HCT116 (cell line): ENCODE measurements at regions not wholly inside any gene's neighbourhood (a gene's known extent, or its start where the extent isn't known, plus 50 kb on each side); places are given as distances from the start of the nearest gene placed in this dataset.

Experiments used
- ATAC-seq: fragments of 200-7000 bp; cut with Tn5 transposase; 2 replicates; pipeline ENCODE4 v1.9.1; 2020; ENCODE audit warnings: mild to moderate bottlenecking, moderate library complexity
- BruUV-seq: library from RNA; stranded (reverse); fragments of 400-500 nt; replicated peaks from 2 replicates; lab custom pipeline; 2021; lab: Mats Ljungman, UMichigan
- CTCF ChIA-PET: fragments of 300-600 bp; sonication (Branson Sonifier 250); formaldehyde crosslinking; loops from one replicate; lab custom pipeline; 2021; ENCODE audit warnings: antibody characterized with exemption; lab: Charles Lee
- POLR2A ChIA-PET: fragments of 300-600, 350-600 bp; sonication (Branson Sonifier 250); formaldehyde crosslinking; loops from one replicate; lab custom pipeline; 2021; ENCODE audit warnings: antibody characterized with exemption; lab: Charles Lee
- RAD21 ChIA-PET, 2 experiments: fragments of 300-600 bp; sonication (Branson Sonifier 250); formaldehyde crosslinking; loops; one replicate each; lab custom pipeline; 2023; ENCODE audit warnings: low total read pairs in 2 of 2; ENCODE audit not compliant: uncharacterized antibody in 2 of 2, unreplicated experiment in 2 of 2, low non-redundant PET in 1 of 2; lab: Charles Lee
- DNase-seq: peaks from one replicate; pipeline ENCODE4 v3.0.0-alpha.2; 2010; ENCODE audit warnings: low read depth, low spot score
- H2AFZ ChIP-seq: fragments of 200-600 bp; shearing (Covaris generic), sonication (generic); 2 replicates; pipeline ENCODE4 v1.6.1; 2017; ENCODE audit warnings: low read depth, mixed run types, mixed read lengths, antibody characterized with exemption, low read length; ENCODE audit not compliant: poor library complexity, severe bottlenecking
- H3K27ac ChIP-seq: 2 replicates; pipeline ENCODE4 v1.5.1; 2012; ENCODE audit warnings: low read depth, low read length
- H3K27me3 ChIP-seq: fragments of 200-600 bp; sonication (generic); 2 replicates; pipeline ENCODE4 v1.6.1; 2016; ENCODE audit warnings: mixed run types, low read length, mixed read lengths; ENCODE audit not compliant: insufficient read depth
- H3K36me3 ChIP-seq, 2 experiments: fragments of 200-500 bp in 1 of 2; fragments of 200-600 bp in 1 of 2; sonication (Bioruptor generic) in 1 of 2; sonication (generic) in 1 of 2; 2 replicates each; pipeline versions ENCODE4 v1.5.1 to v1.6.1; 2014 to 2016; ENCODE audit warnings: low read length in 2 of 2, inconsistent platforms in 1 of 2, mixed read lengths in 1 of 2, mixed run types in 1 of 2; ENCODE audit not compliant: insufficient read depth in 2 of 2, control insufficient read depth in 1 of 2
- H3K4me1 ChIP-seq, 2 experiments: fragments of 200-600 bp in 1 of 2; sonication (generic) in 1 of 2; 2 replicates each; pipeline versions ENCODE4 v1.5.1 to v1.6.1; 2012 to 2017; ENCODE audit warnings: low read length in 2 of 2, inconsistent platforms in 1 of 2, mild to moderate bottlenecking in 1 of 2, mixed read lengths in 1 of 2, mixed run types in 1 of 2, moderate library complexity in 1 of 2; ENCODE audit not compliant: insufficient read depth in 2 of 2, control insufficient read depth in 1 of 2
- H3K4me2 ChIP-seq: fragments of 200-600 bp; sonication (generic); 2 replicates; pipeline ENCODE4 v1.6.1; 2017; ENCODE audit warnings: mixed run types, low read length, mixed read lengths
- H3K4me3 ChIP-seq, 2 experiments: fragments of 200-600 bp in 1 of 2; sonication (generic) in 1 of 2; replicated peaks in 1 of 2; 2 replicates each; pipeline ENCODE4 v1.5.1; 2011 to 2016; ENCODE audit warnings: low read length in 2 of 2, control low read depth in 1 of 2, low read depth in 1 of 2, mild to moderate bottlenecking in 1 of 2, mixed read lengths in 1 of 2, mixed run types in 1 of 2
- H3K79me2 ChIP-seq: fragments of 200-600 bp; sonication (generic); 2 replicates; pipeline ENCODE4 v1.6.1; 2017; ENCODE audit warnings: mild to moderate bottlenecking, mixed run types, low read length, moderate library complexity, mixed read lengths; ENCODE audit not compliant: insufficient read depth
- H3K9ac ChIP-seq: fragments of 200-600 bp; sonication (generic); 2 replicates; pipeline ENCODE4 v1.6.1; 2016; ENCODE audit warnings: low read length, mixed read lengths
- H3K9me2 ChIP-seq: fragments of 200-600 bp; sonication (generic), shearing (Covaris generic); 2 replicates; pipeline ENCODE4 v1.6.1; 2017; ENCODE audit warnings: mixed run types, mild to moderate bottlenecking, moderate library complexity; ENCODE audit not compliant: insufficient read depth
- H3K9me3 ChIP-seq, 2 experiments: fragments of 200-500 bp in 1 of 2; fragments of 200-600 bp in 1 of 2; sonication (Bioruptor generic) in 1 of 2; sonication (generic) in 1 of 2; 2 replicates each; pipeline ENCODE4 v1.6.1; 2014 to 2017; ENCODE audit warnings: low read length in 2 of 2, mixed read lengths in 2 of 2, inconsistent platforms in 1 of 2, low read depth in 1 of 2, mild to moderate bottlenecking in 1 of 2, mixed run types in 1 of 2, moderate library complexity in 1 of 2; ENCODE audit not compliant: control insufficient read depth in 1 of 2, insufficient read depth in 1 of 2
- H4K20me1 ChIP-seq: fragments of 200-600 bp; sonication (generic), shearing (Covaris generic); 2 replicates; pipeline ENCODE4 v1.6.1; 2017; ENCODE audit warnings: mixed run types, mild to moderate bottlenecking, moderate library complexity; ENCODE audit not compliant: insufficient read depth
- ATF3 ChIP-seq: IDR thresholded peaks from 2 replicates; pipeline ENCODE4 v1.6.1; 2012
- CBX3 ChIP-seq: IDR thresholded peaks from 2 replicates; pipeline ENCODE4 v1.6.1; 2012; ENCODE audit warnings: low read depth
- EZH2 ChIP-seq: fragments of 200-600 bp; sonication (generic); IDR thresholded peaks from 2 replicates; pipeline ENCODE4 v1.6.1; 2017; ENCODE audit warnings: antibody characterized with exemption, mixed run types
- EZH2phosphoT487 ChIP-seq: fragments of 200-600 bp; IDR thresholded peaks from 2 replicates; pipeline ENCODE4 v1.6.1; 2018; ENCODE audit warnings: antibody characterized with exemption, borderline replicate concordance
- FOSL1 ChIP-seq: IDR thresholded peaks from 2 replicates; pipeline ENCODE4 v1.6.1; 2012; ENCODE audit warnings: low read depth
- POLR2A ChIP-seq: IDR thresholded peaks from 2 replicates; pipeline ENCODE4 v1.7.0; 2011; ENCODE audit warnings: borderline replicate concordance; ENCODE audit not compliant: insufficient read depth, insufficient read length; ENCODE audit errors: extremely low read depth
- POLR2AphosphoS5 ChIP-seq: IDR thresholded peaks from 2 replicates; pipeline ENCODE4 v1.6.1; 2011; ENCODE audit warnings: mild to moderate bottlenecking, low read depth, low read length, moderate library complexity
- RAD21 ChIP-seq: IDR thresholded peaks from 2 replicates; pipeline ENCODE4 v1.6.1; 2012; ENCODE audit warnings: low read depth, mild to moderate bottlenecking
- SIN3A ChIP-seq: IDR thresholded peaks from 2 replicates; pipeline ENCODE4 v1.6.1; 2012; ENCODE audit warnings: low read depth
- TCF7L2 ChIP-seq: IDR thresholded peaks from 2 replicates; pipeline ENCODE4 v1.7.0; 2011; ENCODE audit warnings: borderline replicate concordance, inconsistent platforms; ENCODE audit not compliant: insufficient read depth, insufficient read length; ENCODE audit errors: extremely low read depth
- YY1 ChIP-seq: IDR thresholded peaks from 2 replicates; pipeline ENCODE4 v1.6.1; 2011; ENCODE audit warnings: low read length, low read depth, moderate library complexity, mild to moderate bottlenecking; ENCODE audit not compliant: insufficient replicate concordance; ENCODE audit errors: extremely low read depth
- intact Hi-C: fragments of 100-400 bp; cut with micrococcal nuclease; formaldehyde crosslinking; loops from 2 replicates; pipeline ENCODE4 v1.10.0; 2022
- TF ChIP-seq, protein P1 (sequence below): IDR thresholded peaks from 2 replicates; pipeline ENCODE4 v1.6.1; 2011; ENCODE audit warnings: mild to moderate bottlenecking, low read length, moderate library complexity; ENCODE audit not compliant: insufficient replicate concordance; ENCODE audit errors: extremely low read depth
- TF ChIP-seq, protein P2 (sequence below): IDR thresholded peaks from 2 replicates; pipeline ENCODE4 v1.6.1; 2012

DNA sequence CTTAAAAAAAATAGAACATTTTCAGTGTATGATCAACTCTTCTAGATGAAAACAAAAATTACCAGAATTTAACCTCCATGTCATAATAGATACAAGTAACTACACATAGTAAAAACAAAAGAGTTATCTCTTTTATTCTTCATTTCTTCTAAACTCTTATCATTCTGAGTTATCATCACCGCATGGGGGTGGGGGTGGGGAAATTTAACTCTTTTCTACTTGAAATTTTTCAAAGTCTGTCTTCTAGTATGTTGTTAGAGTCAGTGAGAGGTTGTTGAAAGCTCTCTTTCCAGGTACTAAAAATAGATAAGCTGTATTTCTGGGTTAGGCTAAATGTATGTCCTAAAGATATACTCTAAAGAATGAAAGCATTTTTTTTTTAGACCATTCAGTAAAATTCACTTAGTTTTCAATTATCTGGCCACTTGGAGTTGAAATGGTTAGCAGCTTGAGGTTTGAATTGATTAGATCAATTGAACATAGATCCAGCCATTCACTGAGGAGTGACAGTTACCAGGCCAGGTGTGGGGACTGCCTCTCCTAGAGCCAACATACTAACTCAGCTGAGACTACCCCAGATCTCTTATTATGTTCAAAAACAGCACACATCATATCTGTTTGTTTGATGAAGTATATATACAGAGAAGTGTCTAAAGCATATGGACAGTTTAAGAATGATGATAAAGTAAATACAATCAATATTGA is 220.7 kb downstream of the IKZF2 start:
- Histone ChIP-seq H4K20me1 (no peaks in the 10 kb centered on the region), H3K9me3 (no peaks in the 10 kb centered on the region), H3K27me3 (no peaks in the 10 kb centered on the region), H3K9me2 (no peaks in the 10 kb centered on the region), H3K4me2 (no peak overlapping the region), H3K9ac (no peak overlapping the region), H2AFZ (no peak overlapping the region)
- CTCF ChIA-PET = no interaction called here
- POLR2A ChIA-PET = no interaction called here
- RAD21 ChIA-PET = no interaction called here
- BruUV-seq = no TSS peak
- TF ChIP-seq POLR2AphosphoS5 (no peak), TCF7L2 (no peak), EZH2 (no peak), POLR2A (no peak), ATF3 (no peak), FOSL1 (no peak), YY1 (no peak), RAD21 (no peak), SIN3A (no peak), CBX3 (no peak), EZH2phosphoT487 (no peak)
- TF ChIP-seq, protein P1, sequence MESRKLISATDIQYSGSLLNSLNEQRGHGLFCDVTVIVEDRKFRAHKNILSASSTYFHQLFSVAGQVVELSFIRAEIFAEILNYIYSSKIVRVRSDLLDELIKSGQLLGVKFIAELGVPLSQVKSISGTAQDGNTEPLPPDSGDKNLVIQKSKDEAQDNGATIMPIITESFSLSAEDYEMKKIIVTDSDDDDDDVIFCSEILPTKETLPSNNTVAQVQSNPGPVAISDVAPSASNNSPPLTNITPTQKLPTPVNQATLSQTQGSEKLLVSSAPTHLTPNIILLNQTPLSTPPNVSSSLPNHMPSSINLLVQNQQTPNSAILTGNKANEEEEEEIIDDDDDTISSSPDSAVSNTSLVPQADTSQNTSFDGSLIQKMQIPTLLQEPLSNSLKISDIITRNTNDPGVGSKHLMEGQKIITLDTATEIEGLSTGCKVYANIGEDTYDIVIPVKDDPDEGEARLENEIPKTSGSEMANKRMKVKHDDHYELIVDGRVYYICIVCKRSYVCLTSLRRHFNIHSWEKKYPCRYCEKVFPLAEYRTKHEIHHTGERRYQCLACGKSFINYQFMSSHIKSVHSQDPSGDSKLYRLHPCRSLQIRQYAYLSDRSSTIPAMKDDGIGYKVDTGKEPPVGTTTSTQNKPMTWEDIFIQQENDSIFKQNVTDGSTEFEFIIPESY = no peak
- TF ChIP-seq, protein P2, sequence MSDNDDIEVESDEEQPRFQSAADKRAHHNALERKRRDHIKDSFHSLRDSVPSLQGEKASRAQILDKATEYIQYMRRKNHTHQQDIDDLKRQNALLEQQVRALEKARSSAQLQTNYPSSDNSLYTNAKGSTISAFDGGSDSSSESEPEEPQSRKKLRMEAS = no peak
- TF ChIP-seq, all 23 proteins: peak for 0
- H3K79me2 ChIP-seq = no peaks in the 10 kb centered on the region
- no peak for DNase-seq
- peaks cover 0 to 15% of the 10 kb centered on the region in 2 experiments; a peak in 3 of 4 replicates for H3K4me1 ChIP-seq
- intact Hi-C loops = no loop called here
- no peak for ATAC-seq
- no peak overlapping the region for H3K27ac ChIP-seq
- H3K36me3 ChIP-seq = no peaks in the 10 kb centered on the region
- no peak overlapping the region for H3K4me3 ChIP-seq
